GM23248 (cell line): ENCODE measurements at regions not wholly inside any gene's neighbourhood (a gene's known extent, or its start where the extent isn't known, plus 50 kb on each side); places are given as distances from the start of the nearest gene placed in this dataset.

Experiments used
- EZH2 ChIP-seq: fragments of 200-600 bp; sonication (generic); IDR thresholded peaks from 2 replicates; pipeline ENCODE4 v1.6.1; 2018; ENCODE audit warnings: antibody characterized with exemption, mild to moderate bottlenecking; ENCODE audit not compliant: insufficient read depth, poor library complexity, severe bottlenecking
- EZH2phosphoT487 ChIP-seq: fragments of 200-600 bp; sonication (generic); IDR thresholded peaks from 2 replicates; pipeline ENCODE4 v1.6.1; 2018; ENCODE audit warnings: antibody characterized with exemption, moderate library complexity, mild to moderate bottlenecking, low read depth; ENCODE audit not compliant: insufficient read depth

DNA sequence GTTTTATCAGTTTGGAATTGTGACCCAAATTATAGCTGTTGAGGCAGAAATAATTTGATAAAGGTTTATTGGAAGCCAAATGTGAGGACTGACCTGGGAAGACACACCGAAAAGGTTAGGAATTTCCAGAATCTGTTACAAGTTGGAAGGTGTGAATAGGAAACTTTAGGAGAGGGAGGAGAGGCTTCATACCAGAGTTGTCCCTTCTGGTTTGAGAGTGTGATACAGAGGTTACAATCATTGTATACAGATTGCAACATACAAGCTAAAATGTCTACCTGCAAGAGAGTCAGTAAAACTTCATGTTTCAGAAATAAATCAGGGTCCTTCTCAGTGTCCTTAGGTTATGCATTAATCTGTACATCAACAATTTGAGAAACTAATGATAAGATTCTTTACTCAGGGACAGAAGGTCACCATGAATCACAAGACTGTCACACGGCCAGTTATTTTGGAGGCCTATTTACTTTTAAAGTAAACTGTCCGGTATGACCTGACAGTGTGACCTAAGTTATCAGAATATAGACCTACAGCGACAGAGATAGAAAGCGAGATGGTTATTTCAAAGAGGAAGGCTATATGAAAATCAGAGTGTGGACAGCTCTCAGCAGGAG, 204.9 kb upstream of the CTNND2 start:
- TF ChIP-seq EZH2phosphoT487 (no peak), EZH2 (no peak)
